ENCODE measurements at regions not wholly inside any gene's neighbourhood (a gene's known extent, or its start where the extent isn't known, plus 50 kb on each side); places are given as distances from the start of the nearest gene placed in this dataset.

DNA sequence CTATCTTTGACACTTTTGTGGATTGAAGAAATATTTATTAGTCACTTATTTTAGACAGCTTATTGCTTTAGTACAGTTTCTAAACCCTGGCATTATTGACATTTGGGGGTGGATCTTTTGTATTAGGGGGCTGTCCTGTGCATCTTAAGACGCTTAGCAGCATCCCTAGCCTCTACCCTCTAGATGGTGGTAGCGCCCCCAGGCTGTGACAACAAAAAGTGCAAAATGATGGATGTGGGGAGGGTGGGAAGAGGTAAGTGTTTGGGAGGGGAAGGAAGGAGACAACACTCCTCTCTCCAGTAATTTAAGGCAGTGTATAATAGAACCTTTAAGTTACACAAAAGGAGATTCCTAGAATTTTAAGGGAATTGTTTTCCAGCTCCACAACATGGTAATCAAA, 1210.6 kb downstream of the C4orf33 start:
- Histone ChIP-seq H3K9ac (ENCODE audit: low read depth, low read length) (no peak overlapping the region), H4K20me1 (ENCODE audit: insufficient read depth, low read length) (no peaks in the 10 kb centered on the region), H3K18ac (ENCODE audit: low read depth, low read length) (no peak overlapping the region), H2AK9ac (replicated peaks; ENCODE audit: low read depth, low read length, poor library complexity) (no peak overlapping the region), H2BK15ac (ENCODE audit: low read depth, low read length) (no peak overlapping the region), H3K4me1 (ENCODE audit: control insufficient read depth, insufficient read depth, low read length) (no peaks in the 10 kb centered on the region), H3K27ac (ENCODE audit: insufficient read depth, low read length) (no peak overlapping the region), H2BK5ac (ENCODE audit: low read depth, low read length, poor library complexity, severe bottlenecking) (no peak overlapping the region), H3K56ac (ENCODE audit: extremely low read depth, insufficient read depth, low read length) (no peak overlapping the region), H3K79me1 (ENCODE audit: low read depth in 1 of 2, low read length in 2 of 2) (no peaks in the 10 kb centered on the region), H3K4me2 (ENCODE audit: low read depth, low read length) (no peak overlapping the region), H4K91ac (ENCODE audit: insufficient read depth, low read depth, low read length) (no peak overlapping the region), H3K9me3 (ENCODE audit: control insufficient read depth, insufficient read depth, low read length) (no peaks in the 10 kb centered on the region), H4K8ac (ENCODE audit: low read depth in 2 of 2, low read length in 2 of 2) (no peak overlapping the region), H2BK20ac (ENCODE audit: low read depth, low read length) (no peak overlapping the region), H3K27me3 (ENCODE audit: control insufficient read depth, insufficient read depth, low read length) (no peaks in the 10 kb centered on the region), H2AK5ac (ENCODE audit: low read depth, low read length) (no peak overlapping the region), H3K4me3 (ENCODE audit: insufficient read depth, low read depth, low read length) (no peak overlapping the region), H3K14ac (replicated peaks; ENCODE audit: low read depth, low read length) (no peak overlapping the region), H3K36me3 (ENCODE audit: control insufficient read depth, insufficient read depth, low read length) (no peaks in the 10 kb centered on the region), H2BK120ac (ENCODE audit: low read depth, low read length) (no peak overlapping the region), H3K9me1 (ENCODE audit: insufficient read depth, low read length) (no peaks in the 10 kb centered on the region), H4K5ac (ENCODE audit: low read depth, low read length) (no peak overlapping the region), H3K23ac (ENCODE audit: low read depth, low read length) (no peak overlapping the region), H2AFZ (replicated peaks; ENCODE audit: low read length, poor library complexity) (no peak overlapping the region), H3K4ac (ENCODE audit: low read depth, low read length) (no peak overlapping the region)
- ChIA-PET CTCF (no interaction called here), POLR2A (ENCODE audit: unreplicated experiment) (no interaction called here)
- TF ChIP-seq NFE2L2 (IDR thresholded peaks at IDR 0.05; ENCODE audit: low read depth, low read length) (no peak), MAZ (IDR thresholded peaks at IDR 0.05; ENCODE audit: borderline replicate concordance, low read depth, low read length) (no peak), MAFK (IDR thresholded peaks at IDR 0.05; ENCODE audit: low read depth, low read length) (no peak), RFX5 (IDR thresholded peaks at IDR 0.05; ENCODE audit: low read depth, low read length) (no peak), CHD1 (IDR thresholded peaks at IDR 0.05; ENCODE audit: low read depth, low read length) (no peak), SMC3 (IDR thresholded peaks at IDR 0.05; ENCODE audit: low read depth, low read length) (no peak), POLR2A (IDR thresholded peaks at IDR 0.05; ENCODE audit: low read depth, low read length) (no peak), CEBPB (IDR thresholded peaks at IDR 0.05; ENCODE audit: low read depth, low read length) (no peak), MXI1 (IDR thresholded peaks at IDR 0.05; ENCODE audit: borderline replicate concordance, low read depth, low read length) (no peak), RCOR1 (IDR thresholded peaks at IDR 0.05; ENCODE audit: insufficient replicate concordance, low read length) (no peak), BHLHE40 (IDR thresholded peaks at IDR 0.05; ENCODE audit: low read depth, low read length) (no peak), RAD21 (IDR thresholded peaks at IDR 0.05; ENCODE audit: low read length) (no peak)
- TF ChIP-seq, protein P1, sequence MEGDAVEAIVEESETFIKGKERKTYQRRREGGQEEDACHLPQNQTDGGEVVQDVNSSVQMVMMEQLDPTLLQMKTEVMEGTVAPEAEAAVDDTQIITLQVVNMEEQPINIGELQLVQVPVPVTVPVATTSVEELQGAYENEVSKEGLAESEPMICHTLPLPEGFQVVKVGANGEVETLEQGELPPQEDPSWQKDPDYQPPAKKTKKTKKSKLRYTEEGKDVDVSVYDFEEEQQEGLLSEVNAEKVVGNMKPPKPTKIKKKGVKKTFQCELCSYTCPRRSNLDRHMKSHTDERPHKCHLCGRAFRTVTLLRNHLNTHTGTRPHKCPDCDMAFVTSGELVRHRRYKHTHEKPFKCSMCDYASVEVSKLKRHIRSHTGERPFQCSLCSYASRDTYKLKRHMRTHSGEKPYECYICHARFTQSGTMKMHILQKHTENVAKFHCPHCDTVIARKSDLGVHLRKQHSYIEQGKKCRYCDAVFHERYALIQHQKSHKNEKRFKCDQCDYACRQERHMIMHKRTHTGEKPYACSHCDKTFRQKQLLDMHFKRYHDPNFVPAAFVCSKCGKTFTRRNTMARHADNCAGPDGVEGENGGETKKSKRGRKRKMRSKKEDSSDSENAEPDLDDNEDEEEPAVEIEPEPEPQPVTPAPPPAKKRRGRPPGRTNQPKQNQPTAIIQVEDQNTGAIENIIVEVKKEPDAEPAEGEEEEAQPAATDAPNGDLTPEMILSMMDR (conservative IDR thresholded peaks at IDR 0.05; ENCODE audit: low read depth, low read length), result no peak
- TF ChIP-seq, protein P2, sequence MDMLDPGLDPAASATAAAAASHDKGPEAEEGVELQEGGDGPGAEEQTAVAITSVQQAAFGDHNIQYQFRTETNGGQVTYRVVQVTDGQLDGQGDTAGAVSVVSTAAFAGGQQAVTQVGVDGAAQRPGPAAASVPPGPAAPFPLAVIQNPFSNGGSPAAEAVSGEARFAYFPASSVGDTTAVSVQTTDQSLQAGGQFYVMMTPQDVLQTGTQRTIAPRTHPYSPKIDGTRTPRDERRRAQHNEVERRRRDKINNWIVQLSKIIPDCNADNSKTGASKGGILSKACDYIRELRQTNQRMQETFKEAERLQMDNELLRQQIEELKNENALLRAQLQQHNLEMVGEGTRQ (IDR thresholded peaks at IDR 0.05; ENCODE audit: low read depth, low read length), result no peak
- BruUV-seq (replicated peaks), result no TSS peak
- in situ Hi-C loops (cut with MboI; ENCODE audit: low sequenced_read_pairs), result no loop called here
- DNase-seq (no peak), ATAC-seq (ENCODE audit: low read depth) (no peak)
- intact Hi-C loops (cut with micrococcal nuclease), result no loop called here
- dilution Hi-C loops (cut with HindIII; ENCODE audit: low sequenced_read_pairs, unreplicated experiment), result no loop called here
- no CpG with 5 or more reads among the region's 2 CpGs for WGBS, 2 experiments (ENCODE audit: extremely low coverage in 2 of 2, insufficient read length in 1 of 2)

All from IMR-90 (cell line).